OCI-LY3 (cell line): ENCODE measurements at regions not wholly inside any gene's neighbourhood (a gene's known extent, or its start where the extent isn't known, plus 50 kb on each side); places are given as distances from the start of the nearest gene placed in this dataset.

Experiments
- H2AFZ ChIP-seq: fragments of 200-600, 300-600 bp; shearing (Covaris generic); 2 replicates; pipeline ENCODE4 v1.6.0; 2014; ENCODE audit warnings: antibody characterized with exemption, low read depth, low read length
- H3K27ac ChIP-seq: fragments of 200-600, 300-600 bp; sonication (generic); 2 replicates; pipeline ENCODE4 v1.5.1; 2014; ENCODE audit warnings: mild to moderate bottlenecking, low read length, moderate library complexity, mixed read lengths
- H3K27me3 ChIP-seq: fragments of 200-600, 300-600 bp; sonication (generic); 2 replicates; pipeline ENCODE4 v1.6.1; 2014; ENCODE audit warnings: low read depth, low read length, mixed read lengths
- H3K36me3 ChIP-seq: fragments of 200-600, 300-600 bp; sonication (generic); replicated peaks from 2 replicates; pipeline ENCODE3; 2014; ENCODE audit warnings: low read depth, low read length, mixed read lengths
- H3K4me1 ChIP-seq: fragments of 300-600, 200-600 bp; sonication (generic); 2 replicates; pipeline ENCODE4 v1.6.1; 2014; ENCODE audit warnings: low read length, mixed read lengths
- H3K4me2 ChIP-seq: fragments of 200-600, 300-600 bp; sonication (generic); 2 replicates; pipeline ENCODE4 v1.6.1; 2014; ENCODE audit warnings: low read length, mixed read lengths
- H3K4me3 ChIP-seq: fragments of 300-600, 200-600 bp; sonication (generic); 2 replicates; pipeline ENCODE4 v1.5.1; 2014; ENCODE audit warnings: antibody characterized with exemption, mild to moderate bottlenecking, low read length, moderate library complexity
- H3K79me2 ChIP-seq: fragments of 300-600, 200-600 bp; shearing (Covaris generic); 2 replicates; pipeline ENCODE4 v1.6.1; 2014; ENCODE audit warnings: mild to moderate bottlenecking, low read length, mixed read lengths
- H3K9ac ChIP-seq: fragments of 300-600, 200-600 bp; shearing (Covaris generic); 2 replicates; pipeline ENCODE4 v1.6.0; 2014; ENCODE audit warnings: mild to moderate bottlenecking, low read length, moderate library complexity
- H3K9me3 ChIP-seq: fragments of 200-600, 300-600 bp; shearing (Covaris generic); 2 replicates; pipeline ENCODE4 v1.6.1; 2014; ENCODE audit warnings: low read length, mixed read lengths; ENCODE audit not compliant: insufficient read depth
- H4K20me1 ChIP-seq: fragments of 200-600, 300-600 bp; sonication (generic); 2 replicates; pipeline ENCODE4 v1.6.1; 2016; ENCODE audit warnings: low read length, mixed read lengths; ENCODE audit not compliant: insufficient read depth
- EZH2phosphoT487 ChIP-seq: fragments of 200-600 bp; shearing (Covaris generic); IDR thresholded peaks from 2 replicates; pipeline ENCODE4 v1.6.1; 2018; ENCODE audit warnings: antibody characterized with exemption, mixed run types, low read depth
- TF ChIP-seq, protein P1 (sequence below): fragments of 200-600, 300-600 bp; sonication (generic); IDR thresholded peaks from 2 replicates; pipeline ENCODE4 v1.5.1; 2014; ENCODE audit warnings: antibody characterized with exemption, low read length, low read depth

DNA sequence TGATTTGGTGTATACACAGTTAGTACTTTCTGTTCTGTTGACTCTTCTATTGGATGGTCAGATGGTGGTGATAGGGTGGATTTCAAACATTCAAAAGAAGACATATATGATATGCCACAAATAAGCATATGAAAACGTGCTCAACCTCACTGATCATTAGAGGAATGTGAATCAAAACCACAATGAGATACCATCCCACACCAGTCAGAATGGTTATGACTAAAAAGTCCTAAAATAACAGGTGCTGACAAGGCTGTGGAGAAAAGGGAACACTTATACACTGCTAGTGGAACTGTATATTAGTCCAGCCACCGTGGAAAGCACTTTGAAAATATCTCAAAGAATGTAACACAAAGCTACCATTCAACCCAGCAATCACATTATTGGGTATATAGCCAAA lies 425.5 kb downstream of the C12orf50 start:
- Histone ChIP-seq H3K9ac (no peak overlapping the region), H2AFZ (no peak overlapping the region), H3K27ac (no peak overlapping the region), H3K4me2 (no peak overlapping the region), H3K4me1 (no peaks in the 10 kb centered on the region), H3K79me2 (no peaks in the 10 kb centered on the region), H3K4me3 (no peak overlapping the region), H3K9me3 (no peaks in the 10 kb centered on the region; the same call in 1 of the 2 replicates), H4K20me1 (no peaks in the 10 kb centered on the region), H3K27me3 (no peaks in the 10 kb centered on the region), H3K36me3 (no peaks in the 10 kb centered on the region)
- TF ChIP-seq EZH2phosphoT487, result no peak
- TF ChIP-seq, protein P1, sequence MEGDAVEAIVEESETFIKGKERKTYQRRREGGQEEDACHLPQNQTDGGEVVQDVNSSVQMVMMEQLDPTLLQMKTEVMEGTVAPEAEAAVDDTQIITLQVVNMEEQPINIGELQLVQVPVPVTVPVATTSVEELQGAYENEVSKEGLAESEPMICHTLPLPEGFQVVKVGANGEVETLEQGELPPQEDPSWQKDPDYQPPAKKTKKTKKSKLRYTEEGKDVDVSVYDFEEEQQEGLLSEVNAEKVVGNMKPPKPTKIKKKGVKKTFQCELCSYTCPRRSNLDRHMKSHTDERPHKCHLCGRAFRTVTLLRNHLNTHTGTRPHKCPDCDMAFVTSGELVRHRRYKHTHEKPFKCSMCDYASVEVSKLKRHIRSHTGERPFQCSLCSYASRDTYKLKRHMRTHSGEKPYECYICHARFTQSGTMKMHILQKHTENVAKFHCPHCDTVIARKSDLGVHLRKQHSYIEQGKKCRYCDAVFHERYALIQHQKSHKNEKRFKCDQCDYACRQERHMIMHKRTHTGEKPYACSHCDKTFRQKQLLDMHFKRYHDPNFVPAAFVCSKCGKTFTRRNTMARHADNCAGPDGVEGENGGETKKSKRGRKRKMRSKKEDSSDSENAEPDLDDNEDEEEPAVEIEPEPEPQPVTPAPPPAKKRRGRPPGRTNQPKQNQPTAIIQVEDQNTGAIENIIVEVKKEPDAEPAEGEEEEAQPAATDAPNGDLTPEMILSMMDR, result no peak

GRCh38 chr12:87599459-87599858 lies 429.7 kb downstream of the C12orf50 start:
- Histone ChIP-seq H3K9me3 (no peaks in the 10 kb centered on the region), H4K20me1 (no peaks in the 10 kb centered on the region), H3K27me3 (no peaks in the 10 kb centered on the region), H3K4me3 (no peak overlapping the region), H3K4me2 (no peak overlapping the region), H3K36me3 (no peaks in the 10 kb centered on the region), H3K27ac (no peak overlapping the region), H3K4me1 (no peaks in the 10 kb centered on the region), H3K79me2 (no peaks in the 10 kb centered on the region), H3K9ac (no peak overlapping the region), H2AFZ (0 out of 2 replicates have a peak overlapping the region, but pooled peaks have one; percentile 15)
- no peak for TF ChIP-seq EZH2phosphoT487
- TF ChIP-seq, protein P1, result no peak

DNA sequence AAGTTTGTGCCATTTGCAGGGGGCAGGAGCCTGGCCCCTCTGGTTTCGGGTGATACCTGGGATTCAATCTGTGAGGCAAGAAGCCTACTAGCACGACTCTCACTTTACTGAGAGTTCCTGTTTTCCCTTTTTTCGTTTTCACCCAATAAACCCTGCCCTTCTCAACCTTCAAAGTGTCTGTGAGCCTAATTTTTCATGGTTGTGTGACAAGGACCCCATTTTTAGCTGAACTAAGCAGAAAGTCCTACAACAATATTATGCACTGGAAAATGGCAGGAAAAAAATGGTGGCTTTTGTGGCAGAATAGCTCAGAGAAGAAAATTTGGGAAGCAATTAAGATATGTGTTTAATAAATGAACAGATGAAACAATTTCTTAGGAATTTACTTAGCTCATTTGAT lies 432.1 kb downstream of the C12orf50 start:
- no peaks in the 10 kb centered on the region for H4K20me1 ChIP-seq
- no peaks in the 10 kb centered on the region for H3K4me1 ChIP-seq
- no peak overlapping the region for H3K4me3 ChIP-seq
- H3K79me2 ChIP-seq, result no peaks in the 10 kb centered on the region
- no peak overlapping the region for H3K27ac ChIP-seq
- H2AFZ ChIP-seq, result no peak overlapping the region
- no peaks in the 10 kb centered on the region for H3K36me3 ChIP-seq
- H3K4me2 ChIP-seq, result no peak overlapping the region
- TF ChIP-seq, protein P1, result no peak
- no peak for TF ChIP-seq EZH2phosphoT487
- H3K27me3 ChIP-seq, result no peaks in the 10 kb centered on the region
- H3K9me3 ChIP-seq, result no peaks in the 10 kb centered on the region
- H3K9ac ChIP-seq, result no peak overlapping the region

DNA sequence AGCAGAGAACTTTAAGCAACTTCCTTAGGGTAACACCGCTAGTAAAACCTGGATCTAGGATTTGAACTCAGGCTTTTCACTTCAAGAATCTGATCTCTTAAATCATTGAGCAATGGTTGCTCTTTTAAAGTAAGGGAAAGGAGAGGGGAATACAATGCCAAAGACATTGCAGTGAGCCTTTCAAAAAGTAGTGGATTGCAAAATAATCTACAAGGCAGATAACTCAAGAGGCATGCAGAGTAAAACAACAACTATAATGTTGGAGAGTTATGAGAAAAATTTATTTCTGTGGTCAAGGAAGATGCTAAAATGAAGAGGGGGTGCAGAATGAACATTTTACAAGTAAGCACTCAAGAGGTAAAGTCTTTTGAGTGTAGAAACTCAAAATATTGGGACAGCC lies 432.6 kb downstream of the C12orf50 start:
- H4K20me1 ChIP-seq, result no peaks in the 10 kb centered on the region
- H3K27ac ChIP-seq, result no peak overlapping the region
- no peaks in the 10 kb centered on the region for H3K9me3 ChIP-seq
- H3K36me3 ChIP-seq, result no peaks in the 10 kb centered on the region
- no peaks in the 10 kb centered on the region for H3K27me3 ChIP-seq
- H3K4me1 ChIP-seq, result no peaks in the 10 kb centered on the region
- no peaks in the 10 kb centered on the region for H3K79me2 ChIP-seq
- no peak overlapping the region for H3K4me3 ChIP-seq
- H2AFZ ChIP-seq, result no peak overlapping the region
- H3K9ac ChIP-seq, result no peak overlapping the region
- no peak for TF ChIP-seq EZH2phosphoT487
- TF ChIP-seq, protein P1, result no peak
- H3K4me2 ChIP-seq, result no peak overlapping the region
